ENCODE measurements at regions not wholly inside any gene's neighbourhood (a gene's known extent, or its start where the extent isn't known, plus 50 kb on each side); places are given as distances from the start of the nearest gene placed in this dataset.
A peak's percentile ranks its signal among the peaks of the same experiment; 100 is the strongest.
"Not testable (repeated sequence)": the region's sequence is repeated elsewhere in the genome, so short reads cannot be mapped to it uniquely, and the experiment has no call there.

DNA sequence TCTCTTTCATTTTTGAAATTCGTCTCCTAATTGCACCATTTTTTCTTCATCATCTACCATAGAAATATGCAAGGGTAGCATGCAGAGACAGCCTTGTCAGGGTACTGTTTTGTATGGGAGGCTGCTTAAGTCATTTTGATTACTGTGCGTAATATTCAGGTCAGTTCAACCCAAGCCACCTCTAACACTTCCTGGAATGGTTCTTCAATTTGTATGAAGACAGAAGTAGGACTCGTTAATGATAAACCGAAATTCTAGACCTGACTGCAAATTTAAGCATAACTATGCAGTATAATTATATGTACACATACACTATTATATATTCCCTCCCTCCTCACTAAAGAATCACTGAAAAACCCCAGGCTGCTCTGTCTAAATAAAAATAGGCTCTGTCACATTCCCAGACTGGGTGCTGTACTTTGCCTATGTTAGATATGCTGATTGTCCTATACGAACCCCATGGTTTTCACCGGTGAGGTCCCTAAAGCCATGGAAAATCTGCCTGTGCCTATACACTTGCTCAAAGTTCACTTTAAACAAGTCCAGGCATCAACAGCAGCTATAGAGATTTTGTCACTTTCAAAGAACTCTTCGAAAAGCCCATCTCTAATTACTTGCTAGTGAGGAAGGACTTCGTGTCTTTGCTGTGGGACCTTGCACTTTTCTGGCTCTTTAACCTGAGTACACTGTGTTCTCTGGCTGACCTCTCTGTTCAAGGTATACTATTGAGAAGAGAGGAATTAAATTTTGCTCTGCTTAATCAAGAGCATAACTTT lies 352.1 kb upstream of the CD180 start:
- H3K36me3 ChIP-seq = no peaks in the 10 kb centered on the region
- no peaks in the 10 kb centered on the region for H3K9me3 ChIP-seq
- no peak for TF ChIP-seq POLR2A (IDR thresholded peaks at IDR 0.05)
- TF ChIP-seq, protein P1, sequence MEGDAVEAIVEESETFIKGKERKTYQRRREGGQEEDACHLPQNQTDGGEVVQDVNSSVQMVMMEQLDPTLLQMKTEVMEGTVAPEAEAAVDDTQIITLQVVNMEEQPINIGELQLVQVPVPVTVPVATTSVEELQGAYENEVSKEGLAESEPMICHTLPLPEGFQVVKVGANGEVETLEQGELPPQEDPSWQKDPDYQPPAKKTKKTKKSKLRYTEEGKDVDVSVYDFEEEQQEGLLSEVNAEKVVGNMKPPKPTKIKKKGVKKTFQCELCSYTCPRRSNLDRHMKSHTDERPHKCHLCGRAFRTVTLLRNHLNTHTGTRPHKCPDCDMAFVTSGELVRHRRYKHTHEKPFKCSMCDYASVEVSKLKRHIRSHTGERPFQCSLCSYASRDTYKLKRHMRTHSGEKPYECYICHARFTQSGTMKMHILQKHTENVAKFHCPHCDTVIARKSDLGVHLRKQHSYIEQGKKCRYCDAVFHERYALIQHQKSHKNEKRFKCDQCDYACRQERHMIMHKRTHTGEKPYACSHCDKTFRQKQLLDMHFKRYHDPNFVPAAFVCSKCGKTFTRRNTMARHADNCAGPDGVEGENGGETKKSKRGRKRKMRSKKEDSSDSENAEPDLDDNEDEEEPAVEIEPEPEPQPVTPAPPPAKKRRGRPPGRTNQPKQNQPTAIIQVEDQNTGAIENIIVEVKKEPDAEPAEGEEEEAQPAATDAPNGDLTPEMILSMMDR (IDR thresholded peaks at IDR 0.05) = no peak
- no peaks in the 10 kb centered on the region for H3K27me3 ChIP-seq
- 76 to 87% (median 85%) methylated on average over 8 of the region's 8 CpGs for WGBS, 5 donors
- intact Hi-C loops (cut with DNase I; ENCODE audit: low total_unique reads) = no loop called here
- no peak overlapping the region for H3K27ac ChIP-seq
- H3K4me3 ChIP-seq = no peak overlapping the region
- DNase-seq = no peak
- H3K4me1 ChIP-seq = no peaks in the 10 kb centered on the region

DNA sequence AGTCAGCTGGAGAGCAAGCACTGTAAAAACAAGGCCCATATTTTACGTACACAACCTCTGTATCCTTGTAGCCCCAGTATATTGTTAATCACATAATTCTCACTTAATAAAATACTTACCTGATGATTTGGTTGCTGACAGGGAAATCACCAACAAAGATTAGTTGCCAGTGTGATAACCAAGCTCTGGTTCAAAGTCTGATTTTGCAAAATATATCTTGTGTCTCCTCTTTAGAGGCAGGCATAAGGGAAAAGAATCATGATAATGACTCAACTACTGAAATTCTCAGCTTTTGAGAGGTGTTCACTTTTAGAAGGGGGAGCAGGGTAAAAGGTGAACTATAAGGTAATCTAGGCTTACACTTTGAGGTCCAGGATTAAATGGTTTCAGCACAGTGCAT lies 351.1 kb upstream of the CD180 start:
- H3K27me3 ChIP-seq = no peaks in the 10 kb centered on the region
- TF ChIP-seq POLR2AphosphoS5 (IDR thresholded peaks at IDR 0.05) (no peak), POLR2A (IDR thresholded peaks at IDR 0.05) (no peak), EP300 (IDR thresholded peaks at IDR 0.05) (no peak)
- TF ChIP-seq, protein P1 (IDR thresholded peaks at IDR 0.05) = no peak
- intact Hi-C loops (cut with DNase I; ENCODE audit: low total_unique reads) = no loop called here
- H3K9me3 ChIP-seq = no peaks in the 10 kb centered on the region
- H3K4me3 ChIP-seq = no peak overlapping the region
- H3K27ac ChIP-seq = no peak overlapping the region
- H3K36me3 ChIP-seq = no peaks in the 10 kb centered on the region
- 81 to 100% (median 88%) methylated on average over 1 of the region's 1 CpG for WGBS, 5 donors
- no peak for DNase-seq
- no peaks in the 10 kb centered on the region for H3K4me1 ChIP-seq

DNA sequence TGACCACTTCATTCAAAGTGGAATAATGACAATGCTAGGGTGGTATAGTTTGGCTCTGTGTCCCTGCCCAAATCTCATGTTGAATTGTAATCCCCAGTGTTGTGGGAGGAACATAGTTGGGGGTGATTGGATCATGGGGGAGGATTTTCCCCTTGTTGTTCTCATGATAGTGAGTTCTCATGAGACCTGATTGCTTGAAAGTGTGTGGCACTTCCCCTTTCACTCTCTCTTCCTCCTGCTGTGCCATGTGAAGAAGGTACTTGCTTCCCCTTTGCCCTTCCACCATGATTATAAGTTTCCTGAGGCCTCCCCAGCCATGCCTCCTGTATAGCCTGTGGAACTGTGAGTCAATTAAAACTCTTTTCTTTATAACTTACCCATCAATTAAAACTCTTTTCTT lies 348.3 kb upstream of the CD180 start:
- H3K27me3 ChIP-seq; intact Hi-C loops (cut with DNase I; ENCODE audit: low total_unique reads); H3K36me3 ChIP-seq; H3K4me1 ChIP-seq; H3K27ac ChIP-seq; H3K9me3 ChIP-seq; H3K4me3 ChIP-seq; DNase-seq: not testable (repeated sequence)

DNA sequence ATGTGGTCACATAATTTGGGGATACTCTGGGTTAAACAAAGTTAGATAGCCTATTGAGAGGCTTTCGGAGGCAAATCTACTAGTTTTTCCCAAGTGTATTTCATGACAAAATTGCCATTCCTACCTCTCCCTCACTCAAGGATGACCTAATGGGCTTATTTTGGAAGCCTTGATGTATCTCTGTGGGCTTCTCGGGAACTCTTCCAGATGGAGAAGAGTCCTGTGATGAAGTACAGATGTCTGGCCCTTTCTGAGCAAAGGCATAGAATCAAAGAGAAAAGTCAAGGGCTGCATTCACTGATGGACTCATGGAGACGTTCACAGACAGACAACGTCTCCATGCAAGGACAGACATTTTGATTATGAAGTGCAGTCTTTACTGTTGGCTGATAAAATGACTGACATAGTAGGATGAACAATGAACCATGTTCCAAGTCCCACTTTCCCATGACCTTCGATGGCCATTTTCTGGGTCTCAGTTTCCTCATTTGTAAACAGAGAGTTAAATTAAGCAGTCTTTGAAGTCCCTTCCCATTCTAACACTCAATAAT lies 347.2 kb upstream of the CD180 start:
- no peaks in the 10 kb centered on the region for H3K27me3 ChIP-seq
- TF ChIP-seq POLR2AphosphoS5 (IDR thresholded peaks at IDR 0.05) (no peak), POLR2A (IDR thresholded peaks at IDR 0.05) (no peak), EP300 (IDR thresholded peaks at IDR 0.05) (no peak)
- TF ChIP-seq, protein P1 (IDR thresholded peaks at IDR 0.05) = no peak
- peaks cover 0 to 7% (median 0%) of the 10 kb centered on the region in 4 donors for H3K4me1 ChIP-seq
- H3K27ac ChIP-seq = no peak overlapping the region
- H3K4me3 ChIP-seq = no peak overlapping the region
- intact Hi-C loops (cut with DNase I; ENCODE audit: low total_unique reads) = no loop called here
- peak in 1 of 2 donors; percentile 41 for DNase-seq
- no peaks in the 10 kb centered on the region for H3K9me3 ChIP-seq
- no peaks in the 10 kb centered on the region for H3K36me3 ChIP-seq
- WGBS, 5 donors = 67 to 82% (median 74%) methylated on average over 5 of the region's 5 CpGs

DNA sequence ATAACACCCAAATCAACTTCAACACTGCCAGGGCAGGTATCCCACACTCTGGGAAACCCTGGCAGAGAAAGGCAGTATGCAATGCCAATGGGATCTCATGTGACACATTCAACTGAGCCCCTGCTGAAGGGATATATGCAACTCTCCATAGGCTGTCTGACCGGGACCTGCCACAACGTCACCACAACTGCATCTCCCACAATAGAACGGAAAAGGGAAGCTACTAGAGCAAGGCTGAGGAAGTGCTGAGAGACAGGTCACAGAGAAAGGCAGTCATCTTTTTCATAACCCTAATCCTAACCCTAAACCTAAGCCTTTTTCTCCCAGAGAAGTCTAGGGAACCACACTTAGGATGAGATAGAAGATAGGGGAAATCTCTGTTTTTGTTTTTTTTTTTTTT lies 345.9 kb upstream of the CD180 start:
- WGBS, 5 donors = 80 to 86% (median 84%) methylated on average over 3 of the region's 3 CpGs
- Histone ChIP-seq H3K27me3 (no peaks in the 10 kb centered on the region), H3K9me3 (no peaks in the 10 kb centered on the region), H3K4me3 (no peak overlapping the region), H3K4me1 (peaks cover 0 to 18% (median 4%) of the 10 kb centered on the region in 4 donors), H3K36me3 (no peaks in the 10 kb centered on the region), H3K27ac (no peak overlapping the region)
- intact Hi-C loops (cut with DNase I; ENCODE audit: low total_unique reads) = no loop called here
- DNase-seq = no peak
- no peak for TF ChIP-seq POLR2A (IDR thresholded peaks at IDR 0.05)
- TF ChIP-seq EP300 (IDR thresholded peaks at IDR 0.05) = no peak
- no peak for TF ChIP-seq POLR2AphosphoS5 (IDR thresholded peaks at IDR 0.05)
- TF ChIP-seq, protein P1 (IDR thresholded peaks at IDR 0.05) = no peak

All from stomach (tissue), 8 donors.